ENCODE measurements at regions not wholly inside any gene's neighbourhood (a gene's known extent, or its start where the extent isn't known, plus 50 kb on each side); places are given as distances from the start of the nearest gene placed in this dataset.

DNA sequence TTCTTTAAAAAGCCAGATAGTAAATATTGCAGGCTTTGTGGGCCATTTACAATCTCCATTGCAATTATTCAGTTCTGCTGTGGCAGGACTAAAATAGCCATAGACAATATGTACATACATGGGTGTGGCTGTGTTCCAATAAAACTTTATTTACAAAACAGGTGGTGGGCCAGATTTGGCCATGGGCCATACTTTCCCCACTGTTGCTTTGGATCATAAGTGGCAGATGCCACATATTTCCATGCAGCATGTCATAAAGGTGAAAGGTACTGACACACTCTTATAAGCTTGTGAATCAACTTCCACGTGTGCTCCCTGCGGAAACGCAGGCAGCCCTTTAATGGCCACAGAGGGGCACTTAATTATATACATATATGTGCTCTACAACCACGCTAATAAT lies 244.4 kb upstream of the FOXN3 start:
- TF ChIP-seq, protein P1, sequence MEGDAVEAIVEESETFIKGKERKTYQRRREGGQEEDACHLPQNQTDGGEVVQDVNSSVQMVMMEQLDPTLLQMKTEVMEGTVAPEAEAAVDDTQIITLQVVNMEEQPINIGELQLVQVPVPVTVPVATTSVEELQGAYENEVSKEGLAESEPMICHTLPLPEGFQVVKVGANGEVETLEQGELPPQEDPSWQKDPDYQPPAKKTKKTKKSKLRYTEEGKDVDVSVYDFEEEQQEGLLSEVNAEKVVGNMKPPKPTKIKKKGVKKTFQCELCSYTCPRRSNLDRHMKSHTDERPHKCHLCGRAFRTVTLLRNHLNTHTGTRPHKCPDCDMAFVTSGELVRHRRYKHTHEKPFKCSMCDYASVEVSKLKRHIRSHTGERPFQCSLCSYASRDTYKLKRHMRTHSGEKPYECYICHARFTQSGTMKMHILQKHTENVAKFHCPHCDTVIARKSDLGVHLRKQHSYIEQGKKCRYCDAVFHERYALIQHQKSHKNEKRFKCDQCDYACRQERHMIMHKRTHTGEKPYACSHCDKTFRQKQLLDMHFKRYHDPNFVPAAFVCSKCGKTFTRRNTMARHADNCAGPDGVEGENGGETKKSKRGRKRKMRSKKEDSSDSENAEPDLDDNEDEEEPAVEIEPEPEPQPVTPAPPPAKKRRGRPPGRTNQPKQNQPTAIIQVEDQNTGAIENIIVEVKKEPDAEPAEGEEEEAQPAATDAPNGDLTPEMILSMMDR (IDR thresholded peaks at IDR 0.05; ENCODE audit: low read depth, low read length) = no peak
- TF ChIP-seq EZH2phosphoT487 (IDR thresholded peaks at IDR 0.05; ENCODE audit: low read depth) = no peak

All from OCI-LY3 (cell line).